Right kidney (tissue), 1 donor: ENCODE measurements at regions not wholly inside any gene's neighbourhood (a gene's known extent, or its start where the extent isn't known, plus 50 kb on each side); places are given as distances from the start of the nearest gene placed in this dataset.
A peak's percentile ranks its signal among the peaks of the same experiment; 100 is the strongest.

Source experiments
- DNase-seq: peaks from one replicate; pipeline ENCODE4 v3.0.0-alpha.2; 2016

DNA sequence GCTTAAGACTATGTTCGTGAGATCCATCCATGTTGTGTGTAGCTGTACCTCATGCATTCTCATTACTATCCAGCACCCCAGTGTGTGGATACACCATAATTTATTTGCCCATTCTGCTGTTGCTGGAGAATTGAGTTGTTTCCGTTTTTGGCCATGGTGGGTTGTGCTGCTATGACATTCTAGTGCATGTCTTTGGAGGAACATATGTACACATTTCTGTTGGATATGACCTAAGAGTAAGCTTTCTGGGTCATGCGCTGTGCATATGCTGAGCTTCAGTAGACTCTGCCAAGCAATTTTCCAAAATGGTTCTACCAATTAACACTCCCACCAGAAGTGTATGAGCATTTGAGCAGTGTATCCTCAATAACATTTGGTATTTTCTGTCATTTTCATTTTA is 316.6 kb downstream of the MIAT start:
- no peak for DNase-seq

DNA sequence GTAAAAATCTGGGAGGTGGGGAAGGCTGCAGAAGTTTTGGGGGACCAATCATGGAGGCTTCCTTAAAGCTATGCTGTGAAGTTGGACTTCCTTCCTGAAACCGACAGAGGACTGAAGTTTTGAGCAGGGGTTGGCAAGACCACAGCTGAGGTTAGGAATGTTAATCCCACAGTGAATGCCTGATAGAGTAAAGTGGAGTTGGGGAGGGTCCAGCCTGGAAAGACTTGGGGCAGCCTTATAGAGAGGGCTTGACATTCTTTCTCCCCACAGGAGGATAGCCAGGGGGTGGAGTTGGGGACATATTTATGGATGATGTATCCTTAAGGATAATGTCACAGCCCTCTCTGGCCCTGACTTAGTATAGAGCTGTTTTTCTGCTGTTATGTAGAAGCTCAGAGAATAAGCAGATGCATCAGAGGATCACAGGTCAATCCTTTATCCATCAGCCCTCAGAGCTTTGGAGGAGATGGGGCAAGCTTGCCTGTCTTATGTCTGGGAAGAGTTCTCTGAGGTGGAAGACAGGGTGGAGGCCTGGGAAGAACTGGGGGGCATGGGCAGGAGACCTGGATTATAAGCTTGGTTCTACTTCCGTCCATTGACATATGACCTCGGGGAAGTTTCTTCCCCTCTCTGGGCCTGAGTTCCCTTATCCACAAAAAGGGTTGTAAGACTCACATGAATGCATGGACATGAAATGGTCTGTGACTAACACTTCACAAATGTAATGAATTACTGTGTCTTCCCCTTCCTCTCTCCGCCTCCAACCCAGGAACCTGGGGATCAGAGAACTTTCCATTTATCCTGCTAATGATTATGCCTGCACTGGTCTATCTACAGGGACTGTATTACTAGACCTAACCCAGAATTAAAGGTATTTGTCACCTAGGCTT is 317.8 kb downstream of the MIAT start:
- no peak for DNase-seq

GRCh38 chr22:26975865-26976264 is 318.5 kb downstream of the MIAT start:
- DNase-seq, result no peak

DNA sequence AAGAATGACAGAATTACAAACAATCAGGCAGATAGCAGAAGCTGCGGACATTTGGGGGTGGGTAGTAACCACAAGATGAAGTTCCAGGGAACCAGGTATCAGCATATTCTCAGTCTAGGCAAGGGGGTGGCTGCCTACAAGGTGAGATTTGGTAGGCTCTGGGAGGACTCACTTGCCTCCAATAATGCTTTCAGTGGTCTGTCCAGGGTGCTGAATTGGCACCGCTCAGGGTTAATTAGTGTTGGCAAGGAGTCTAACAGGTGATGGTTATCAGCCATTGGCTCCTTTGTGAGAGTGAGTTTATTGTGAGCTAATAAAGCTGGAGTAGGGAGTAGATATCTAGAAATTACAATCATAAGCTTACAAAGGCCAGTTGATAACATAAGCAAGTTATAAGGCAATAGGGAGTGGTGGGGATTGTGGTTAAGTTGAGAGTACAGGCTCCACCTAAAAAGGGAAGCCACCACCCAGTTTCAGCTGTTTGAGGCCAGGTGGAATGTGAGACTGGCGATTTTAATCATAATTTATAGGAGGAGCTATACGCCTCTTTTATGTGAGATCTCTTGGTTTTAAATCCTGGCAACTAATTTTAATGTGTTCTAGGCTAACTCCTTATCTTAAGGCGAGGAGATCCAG is 320.5 kb downstream of the MIAT start:
- DNase-seq, result no peak

DNA sequence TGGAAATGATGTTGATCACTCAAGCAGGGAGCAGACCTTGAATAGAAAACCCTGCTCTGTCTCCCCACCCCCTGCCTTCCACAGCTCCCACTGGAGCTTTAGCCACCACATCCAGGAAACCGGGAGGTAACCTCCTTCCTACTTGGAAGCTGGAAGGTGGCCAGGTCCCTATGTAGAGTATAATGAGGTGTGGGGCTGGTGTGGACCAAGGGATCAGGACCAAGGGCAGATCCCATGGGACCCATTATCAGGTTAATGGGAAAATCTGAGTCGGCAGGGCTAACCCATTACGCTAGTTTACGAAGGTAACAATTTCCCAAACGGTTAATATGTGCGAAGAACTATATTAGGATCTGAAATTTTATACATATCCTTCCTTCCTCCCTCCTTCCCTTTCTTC is 321.9 kb downstream of the MIAT start:
- DNase-seq, result no peak

DNA sequence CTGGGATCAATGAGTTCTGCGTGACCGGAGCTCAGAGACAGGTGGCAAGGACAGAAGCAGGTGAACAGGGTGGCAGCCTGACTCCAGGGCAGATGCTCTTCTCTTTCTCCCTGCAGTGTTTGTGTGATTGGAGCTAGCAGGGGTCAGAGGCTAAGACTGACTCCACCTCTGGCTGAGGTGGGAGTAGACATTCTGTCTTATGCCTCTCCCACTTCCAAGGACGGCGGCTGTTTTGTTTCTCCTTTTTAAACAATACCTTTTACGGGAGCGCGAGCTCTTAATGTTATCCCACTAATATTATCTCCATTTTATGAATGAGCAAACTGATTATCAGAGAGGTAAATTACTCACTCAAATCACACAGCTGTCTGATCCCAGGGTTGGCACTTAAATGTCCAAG is 323.7 kb downstream of the MIAT start:
- DNase-seq, result no peak

DNA sequence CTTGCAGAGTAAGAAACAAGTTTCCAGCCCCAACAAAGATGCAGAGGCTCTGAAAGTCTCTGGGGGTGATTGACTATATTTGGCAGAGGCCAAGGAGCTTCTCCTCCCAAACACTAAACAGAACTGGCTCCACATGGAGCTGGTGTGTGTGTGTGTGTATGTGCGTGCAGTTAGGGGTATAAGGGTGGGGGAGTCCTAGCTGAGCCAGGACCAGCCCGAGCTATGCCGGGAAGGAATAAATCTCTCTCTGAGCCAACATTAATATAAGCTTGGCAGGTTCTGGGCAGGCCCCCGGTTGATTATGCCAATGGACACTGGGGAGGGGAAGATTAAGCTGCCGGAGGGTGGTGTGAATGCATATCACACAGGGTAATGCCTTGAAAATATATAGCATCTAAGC is 324.2 kb downstream of the MIAT start:
- no peak for DNase-seq

DNA sequence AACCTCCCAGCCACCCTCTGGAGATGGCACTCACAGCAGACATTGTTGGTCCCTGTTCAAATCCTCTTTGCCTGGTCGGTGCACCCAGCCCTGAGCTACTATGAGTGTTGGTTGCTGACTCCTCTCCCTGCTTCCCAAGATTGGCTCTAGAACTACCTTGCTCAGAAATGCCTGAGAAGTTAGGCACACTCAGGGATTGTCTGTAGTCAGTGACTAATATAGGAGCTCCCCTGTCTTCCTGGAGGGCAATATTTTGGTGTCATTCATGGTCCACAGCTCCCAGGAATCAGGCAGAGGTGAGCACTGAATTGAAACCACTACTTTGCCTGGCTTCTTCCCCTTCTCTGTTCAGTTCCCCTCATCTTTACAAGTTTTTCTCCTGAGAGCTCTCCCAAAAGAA is 325.9 kb downstream of the MIAT start:
- DNase-seq, result no peak

DNA sequence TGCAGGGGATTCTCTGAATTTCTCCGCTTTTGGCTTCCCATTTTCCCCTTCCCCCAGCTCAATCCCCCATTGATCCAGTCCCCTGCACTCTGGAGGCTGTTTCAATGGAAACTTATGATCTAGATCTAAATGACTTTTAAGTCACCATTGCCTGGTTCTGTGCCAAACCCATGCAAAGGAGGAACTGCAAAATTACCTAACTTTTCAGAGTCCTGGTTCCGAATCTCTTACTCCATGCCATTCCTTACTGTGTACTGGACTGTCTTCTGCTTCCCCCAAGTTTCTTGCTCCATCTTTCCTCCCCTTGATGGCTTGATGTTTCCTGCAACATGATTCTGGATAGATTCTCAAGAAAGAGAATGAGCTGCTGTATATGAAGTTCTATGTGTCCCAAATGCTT is 327.8 kb downstream of the MIAT start:
- no peak for DNase-seq

DNA sequence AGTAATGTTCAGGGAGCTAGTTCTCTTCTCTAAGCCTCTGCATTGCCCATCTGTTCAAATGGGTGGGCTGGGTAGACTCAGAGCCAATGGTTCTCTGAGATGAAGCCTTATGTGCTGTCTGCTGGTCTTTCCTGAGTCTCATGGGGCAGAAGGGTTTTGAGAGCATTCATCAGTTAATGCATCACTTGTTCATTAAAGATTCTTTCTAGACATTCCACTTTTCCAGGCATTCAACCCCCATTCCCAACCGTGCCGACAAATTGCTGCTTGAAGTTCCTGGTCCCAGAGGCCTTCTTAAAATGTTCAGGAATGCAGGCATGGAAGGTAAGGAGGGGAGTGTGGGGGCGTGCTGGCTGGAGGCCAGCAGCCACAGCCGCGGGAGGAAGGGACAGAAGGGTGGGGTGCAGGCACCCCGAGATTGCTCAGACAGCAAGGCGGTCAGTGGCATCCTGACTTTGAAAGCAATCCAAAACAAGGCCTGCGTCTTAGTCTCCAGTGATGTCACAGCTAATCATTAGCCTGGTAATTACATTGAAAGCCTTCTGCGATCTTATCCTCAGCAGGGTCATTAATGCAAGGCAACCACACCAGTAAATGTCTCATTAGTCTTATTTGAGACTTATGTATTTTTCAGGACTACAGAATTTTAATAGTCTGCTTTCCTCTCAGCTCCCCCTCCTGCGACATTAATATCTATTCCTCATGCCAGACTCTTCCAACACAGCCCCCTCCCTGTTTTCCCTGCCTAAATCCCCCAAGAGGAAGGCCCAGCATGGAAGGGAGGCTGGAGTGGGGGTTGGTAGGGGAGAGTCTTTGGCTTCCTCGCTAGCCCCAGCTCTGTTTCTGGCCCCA is 328.8 kb downstream of the MIAT start:
- peak; percentile 38 for DNase-seq

GRCh38 chr22:26986884-26987283 is 329.5 kb downstream of the MIAT start:
- DNase-seq, result no peak

DNA sequence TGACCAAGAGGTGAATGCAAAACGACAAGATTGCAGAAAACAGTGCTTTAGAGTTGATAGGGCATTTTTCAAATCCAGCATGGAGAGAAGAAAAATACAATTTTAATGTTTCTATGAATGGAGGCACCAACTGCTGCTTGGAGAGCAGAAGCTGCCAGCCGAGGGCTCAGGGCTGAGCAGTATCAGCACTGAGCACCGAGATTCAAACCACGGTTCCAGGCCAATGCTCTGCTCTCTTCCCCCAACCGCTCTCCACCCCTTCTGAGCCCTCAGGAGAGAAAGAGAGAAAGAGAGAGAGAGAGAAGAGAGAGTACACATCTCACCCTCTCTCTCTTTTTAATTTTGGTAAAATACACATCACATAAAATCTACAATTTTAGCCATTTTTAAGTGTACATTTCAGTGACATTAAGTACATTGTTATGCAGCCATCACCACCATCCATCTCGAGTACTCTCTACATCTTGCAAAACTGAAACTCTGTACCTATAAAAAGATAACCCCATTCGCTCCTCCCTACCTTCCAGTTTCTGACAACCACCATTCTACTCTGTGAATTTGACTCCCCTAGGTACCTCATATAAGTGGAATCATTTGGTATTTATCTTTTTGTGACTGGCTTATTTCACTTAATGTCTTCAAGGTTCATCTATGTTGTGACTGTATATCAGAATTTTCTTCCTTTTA is 333.3 kb downstream of the MIAT start:
- DNase-seq, result no peak

DNA sequence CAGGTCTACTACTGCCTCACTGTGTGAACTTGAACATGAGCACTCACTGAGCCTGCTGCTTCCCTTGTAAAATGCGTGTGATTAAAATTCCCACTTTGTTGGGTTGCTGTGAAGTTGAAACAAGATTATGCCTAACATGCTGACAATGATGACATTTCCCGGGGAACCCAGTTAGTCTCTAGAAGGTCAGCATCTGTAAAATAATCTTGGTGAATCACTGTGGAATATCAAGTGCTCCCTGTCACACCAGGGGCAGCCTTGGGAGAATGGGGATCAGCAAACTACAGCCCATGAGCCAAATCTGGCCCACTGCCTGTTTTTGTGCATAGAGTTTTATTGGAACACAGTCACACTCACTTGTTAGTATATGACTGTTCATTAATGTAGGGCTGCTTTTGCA is 335.2 kb downstream of the MIAT start:
- no peak for DNase-seq

DNA sequence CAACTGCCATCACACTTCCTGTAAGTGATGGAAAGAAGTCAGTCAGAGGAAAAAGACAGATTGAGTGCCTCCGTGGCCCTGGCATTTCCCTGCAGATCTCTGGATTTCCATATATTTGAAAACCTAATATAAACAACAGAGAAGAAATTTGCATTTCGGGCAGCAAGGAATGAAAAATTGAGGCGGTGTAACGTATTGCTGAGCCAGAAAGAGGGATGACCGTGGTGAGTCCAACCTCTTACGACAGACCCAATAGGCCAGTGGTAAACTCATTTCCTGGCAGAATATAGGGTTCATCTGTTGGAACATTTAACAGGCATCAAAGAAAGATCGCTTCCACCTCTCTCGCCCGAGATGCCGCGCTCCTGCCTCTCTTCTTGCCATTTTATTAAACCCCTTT is 336.5 kb downstream of the MIAT start:
- DNase-seq, result no peak

DNA sequence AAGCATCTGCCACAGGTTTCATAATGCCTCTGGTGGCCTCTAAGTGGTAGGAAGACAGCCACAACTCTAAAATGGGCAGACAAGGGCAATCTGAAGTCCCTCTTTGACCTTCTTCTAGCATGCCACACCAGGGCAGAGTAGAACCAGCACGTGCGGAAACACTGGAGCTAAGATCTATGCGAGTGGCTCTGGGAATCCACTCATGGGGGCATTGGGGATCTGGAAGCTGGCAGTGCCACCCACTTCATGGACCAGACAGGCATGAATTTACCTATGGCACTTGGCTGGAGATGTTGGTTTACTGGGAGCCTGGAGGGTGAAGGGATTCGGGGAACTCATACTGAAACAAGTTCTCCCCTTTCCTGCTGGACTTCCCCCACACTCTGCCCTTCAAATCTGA is 337.4 kb downstream of the MIAT start:
- DNase-seq, result no peak

GRCh38 chr22:26995235-26995634 is 337.8 kb downstream of the MIAT start:
- no peak for DNase-seq

DNA sequence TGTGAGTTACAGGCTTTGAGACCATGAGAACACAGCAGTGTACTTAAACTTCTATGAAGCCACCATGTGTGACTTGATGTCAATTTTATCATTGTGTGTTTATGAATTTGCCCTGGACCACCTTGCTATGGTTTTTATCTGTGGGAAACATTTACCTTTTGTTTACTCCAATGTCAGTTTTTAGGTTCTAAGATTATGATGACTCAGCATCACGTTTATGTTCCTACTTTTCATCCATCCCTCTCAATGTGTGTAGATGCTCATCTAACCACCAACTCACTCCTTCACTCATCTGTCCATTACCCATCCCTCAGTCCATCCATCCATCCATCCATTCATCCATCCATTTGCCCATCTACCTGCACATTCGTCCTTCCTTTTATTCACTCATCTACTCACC is 338.8 kb downstream of the MIAT start:
- DNase-seq, result no peak

GRCh38 chr22:26998129-26998528 is 340.7 kb downstream of the MIAT start:
- DNase-seq, result no peak

GRCh38 chr22:26998716-26999115 is 341.3 kb downstream of the MIAT start:
- DNase-seq, result no peak

GRCh38 chr22:27003297-27003696 is 345.9 kb downstream of the MIAT start:
- DNase-seq, result no peak

DNA sequence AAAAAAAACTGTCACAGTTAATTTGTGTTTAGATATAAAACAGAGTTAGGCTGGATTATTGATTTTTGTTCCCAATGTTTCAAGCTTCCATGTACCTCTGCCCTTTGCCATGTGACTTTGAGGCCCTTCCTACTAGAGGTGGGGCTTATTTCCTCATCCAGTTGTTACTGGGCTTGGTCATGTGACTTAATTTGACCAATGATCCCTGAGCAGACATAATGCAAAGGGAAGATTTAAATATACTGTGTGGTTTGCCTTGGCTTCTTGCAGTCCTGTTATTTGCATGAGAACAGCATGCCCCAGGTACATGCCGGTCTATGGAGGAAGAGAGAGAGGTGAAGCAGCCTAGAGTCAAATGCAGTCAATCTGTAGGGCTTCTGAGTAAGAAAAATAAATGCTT is 347.0 kb downstream of the MIAT start:
- DNase-seq, result no peak

DNA sequence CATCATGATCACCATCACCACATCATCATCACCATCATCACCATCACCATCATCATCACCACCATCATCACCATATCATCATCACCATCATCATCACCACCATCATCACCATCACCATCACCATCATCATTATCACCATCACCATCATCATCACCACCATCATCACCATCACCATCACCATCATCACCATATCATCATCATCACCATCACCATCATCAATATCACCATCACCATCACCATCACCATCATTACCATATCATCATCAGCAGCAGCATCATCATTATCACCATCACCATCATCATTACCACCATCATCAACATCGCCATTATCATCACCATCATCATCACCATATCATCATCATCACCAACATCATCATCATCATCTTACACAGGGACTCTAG is 351.1 kb downstream of the MIAT start:
- DNase-seq, result no peak

GRCh38 chr22:27011133-27011532 is 353.7 kb downstream of the MIAT start:
- no peak for DNase-seq
